ENCODE measurements at regions not wholly inside any gene's neighbourhood (a gene's known extent, or its start where the extent isn't known, plus 50 kb on each side); places are given as distances from the start of the nearest gene placed in this dataset.
"Not testable (repeated sequence)": the region's sequence is repeated elsewhere in the genome, so short reads cannot be mapped to it uniquely, and the experiment has no call there.

GRCh38 chr9:13436591-13436990 lies 157.1 kb upstream of the MPDZ start:
- TF ChIP-seq CTCF (IDR thresholded peaks at IDR 0.05; ENCODE audit: low read depth, low read length), result no peak
- H3K4me3 ChIP-seq (ENCODE audit: low read depth, low read length), result no peak overlapping the region

GRCh38 chr9:13433453-13433852 lies 154.0 kb upstream of the MPDZ start:
- H3K4me3 ChIP-seq (ENCODE audit: low read depth, low read length), result not testable (repeated sequence)

- no peak for TF ChIP-seq CTCF (IDR thresholded peaks at IDR 0.05; ENCODE audit: low read depth, low read length)
- no peak overlapping the region for H3K4me3 ChIP-seq (ENCODE audit: low read depth, low read length)
Measured at GRCh38 chr9:13432904-13433303, 153.4 kb upstream of the MPDZ start.

- no peak overlapping the region for H3K4me3 ChIP-seq (ENCODE audit: low read depth, low read length)
- TF ChIP-seq CTCF (IDR thresholded peaks at IDR 0.05; ENCODE audit: low read depth, low read length), result no peak
Measured at GRCh38 chr9:13431692-13432091, 152.2 kb upstream of the MPDZ start.

GRCh38 chr9:13431222-13431536 lies 151.7 kb upstream of the MPDZ start:
- no peak for TF ChIP-seq CTCF (IDR thresholded peaks at IDR 0.05; ENCODE audit: low read depth, low read length)
- no peak overlapping the region for H3K4me3 ChIP-seq (ENCODE audit: low read depth, low read length)

- TF ChIP-seq CTCF (IDR thresholded peaks at IDR 0.05; ENCODE audit: low read depth, low read length), result no peak
- no peak overlapping the region for H3K4me3 ChIP-seq (ENCODE audit: low read depth, low read length)
Measured at GRCh38 chr9:13430368-13431221, 151.1 kb upstream of the MPDZ start.

- TF ChIP-seq CTCF (IDR thresholded peaks at IDR 0.05; ENCODE audit: low read depth, low read length), result no peak
- H3K4me3 ChIP-seq (ENCODE audit: low read depth, low read length), result no peak overlapping the region
Measured at GRCh38 chr9:13429301-13430190, 150.1 kb upstream of the MPDZ start.

All from WI38 (cell line).